GM12891 (cell line): ENCODE measurements at regions not wholly inside any gene's neighbourhood (a gene's known extent, or its start where the extent isn't known, plus 50 kb on each side); places are given as distances from the start of the nearest gene placed in this dataset.
"Not testable (repeated sequence)": the region's sequence is repeated elsewhere in the genome, so short reads cannot be mapped to it uniquely, and the experiment has no call there.

ENCODE experiments used
- PAX5 ChIP-seq: IDR thresholded peaks from 2 replicates; pipeline ENCODE4 v1.6.1; 2011; ENCODE audit warnings: low read length, moderate library complexity, mild to moderate bottlenecking; ENCODE audit not compliant: insufficient read depth, severe bottlenecking
- POLR2A ChIP-seq: IDR thresholded peaks from 2 replicates; pipeline ENCODE4 v1.6.1; 2011; ENCODE audit warnings: low read depth, low read length, control low read depth
- POLR2AphosphoS5 ChIP-seq: IDR thresholded peaks from 2 replicates; pipeline ENCODE4 v1.6.1; 2011; ENCODE audit warnings: low read depth, low read length, control low read depth
- TAF1 ChIP-seq: IDR thresholded peaks from 2 replicates; pipeline ENCODE4 v1.6.1; 2011; ENCODE audit warnings: low read depth, low read length, control low read depth

- TF ChIP-seq POLR2A, POLR2AphosphoS5, TAF1, PAX5: not testable (repeated sequence)
Measured at GRCh38 chr2:87428452-87429130, 319.3 kb upstream of the PLGLB2 start.
